ENCODE measurements at regions not wholly inside any gene's neighbourhood (a gene's known extent, or its start where the extent isn't known, plus 50 kb on each side); places are given as distances from the start of the nearest gene placed in this dataset.

- Histone ChIP-seq H3K4me1 (no peaks in the 10 kb centered on the region), H3K27ac (no peak overlapping the region), H3K27me3 (replicated peaks in 1 of 7) (no peaks in the 10 kb centered on the region), H3K4me3 (no peak overlapping the region), H3K9me3 (no peaks in the 10 kb centered on the region), H3K36me3 (no peaks in the 10 kb centered on the region)
- intact Hi-C loops (cut with DNase I; ENCODE audit: low total_unique reads), result no loop called here
- no peak for DNase-seq
- WGBS, 5 donors, result 84 to 93% (median 89%) methylated on average over 11 to 14 of the region's 14 CpGs
- TF ChIP-seq POLR2AphosphoS5 (IDR thresholded peaks at IDR 0.05) (no peak), CTCF (IDR thresholded peaks at IDR 0.05 in 8 of 11, conservative IDR thresholded peaks at IDR 0.05 in 3 of 11) (no peak), POLR2A (IDR thresholded peaks at IDR 0.05) (no peak)
Observed at GRCh38 chr5:168125445-168126199, 165.8 kb upstream of the WWC1 start.

DNA sequence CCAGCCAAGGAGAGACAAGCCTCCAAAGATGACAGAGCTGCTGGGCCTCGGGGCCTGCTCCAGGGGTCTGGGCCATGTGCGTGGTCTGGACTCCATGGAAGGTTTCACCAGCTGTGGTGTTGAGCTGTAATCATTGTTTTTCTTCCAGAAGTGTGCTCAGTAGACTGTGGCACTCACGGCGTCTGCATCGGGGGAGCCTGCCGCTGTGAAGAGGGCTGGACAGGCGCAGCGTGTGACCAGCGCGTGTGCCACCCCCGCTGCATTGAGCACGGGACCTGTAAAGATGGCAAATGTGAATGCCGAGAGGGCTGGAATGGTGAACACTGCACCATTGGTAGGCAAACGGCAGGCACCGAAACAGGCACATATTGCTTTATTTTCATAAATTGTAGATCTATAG is 164.8 kb upstream of the WWC1 start:
- WGBS, 5 donors, result 93 to 97% (median 93%) methylated on average over 15 of the region's 15 CpGs
- Histone ChIP-seq H3K4me1 (no peaks in the 10 kb centered on the region), H3K36me3 (no peaks in the 10 kb centered on the region), H3K9me3 (no peaks in the 10 kb centered on the region), H3K27me3 (replicated peaks in 1 of 7) (no peaks in the 10 kb centered on the region), H3K27ac (no peak overlapping the region), H3K4me3 (no peak overlapping the region)
- DNase-seq, result no peak
- intact Hi-C loops (cut with DNase I; ENCODE audit: low total_unique reads), result no loop called here
- TF ChIP-seq POLR2AphosphoS5 (IDR thresholded peaks at IDR 0.05) (no peak), CTCF (IDR thresholded peaks at IDR 0.05 in 8 of 11, conservative IDR thresholded peaks at IDR 0.05 in 3 of 11) (no peak), POLR2A (IDR thresholded peaks at IDR 0.05) (no peak)

DNA sequence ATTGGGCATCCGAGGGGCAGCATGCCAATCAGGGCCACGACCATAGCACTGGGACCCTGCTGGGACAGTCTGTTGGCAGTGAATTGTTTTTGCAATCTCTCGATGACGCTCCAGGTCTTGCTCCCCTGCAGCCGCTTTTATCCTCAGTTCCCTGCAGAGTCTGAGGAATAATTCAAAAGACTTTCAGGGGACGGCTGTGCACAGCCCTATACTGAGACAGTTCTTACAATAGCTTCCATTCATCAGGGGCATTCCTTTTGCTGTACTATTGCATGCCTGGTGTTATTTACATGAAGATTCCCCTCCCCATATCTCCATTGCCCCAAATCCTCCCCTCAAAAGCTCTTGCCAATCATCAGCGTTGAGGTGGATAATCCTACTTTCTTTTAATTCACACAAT is 163.3 kb upstream of the WWC1 start:
- TF ChIP-seq POLR2A (IDR thresholded peaks at IDR 0.05), result no peak
- no peak for TF ChIP-seq POLR2AphosphoS5 (IDR thresholded peaks at IDR 0.05)
- no peak for TF ChIP-seq CTCF (IDR thresholded peaks at IDR 0.05 in 8 of 11, conservative IDR thresholded peaks at IDR 0.05 in 3 of 11)
- no peaks in the 10 kb centered on the region for H3K9me3 ChIP-seq
- WGBS, 5 donors, result 68 to 78% (median 75%) methylated on average over 7 of the region's 7 CpGs

GRCh38 chr5:168128557-168128956 is 162.9 kb upstream of the WWC1 start:
- 73 to 84% (median 76%) methylated on average over 8 of the region's 8 CpGs for WGBS, 5 donors
- Histone ChIP-seq H3K27ac (no peak overlapping the region), H3K9me3 (no peaks in the 10 kb centered on the region), H3K36me3 (no peaks in the 10 kb centered on the region), H3K4me1 (no peaks in the 10 kb centered on the region), H3K4me3 (no peak overlapping the region), H3K27me3 (replicated peaks in 1 of 7) (no peaks in the 10 kb centered on the region)
- intact Hi-C loops (cut with DNase I; ENCODE audit: low total_unique reads), result no loop called here
- TF ChIP-seq POLR2AphosphoS5 (IDR thresholded peaks at IDR 0.05) (no peak), POLR2A (IDR thresholded peaks at IDR 0.05) (no peak), CTCF (IDR thresholded peaks at IDR 0.05 in 8 of 11, conservative IDR thresholded peaks at IDR 0.05 in 3 of 11) (no peak)
- no peak for DNase-seq

More for the DNA sequence above, 163.3 kb upstream of the WWC1 start:
- H3K4me1 ChIP-seq, result no peaks in the 10 kb centered on the region
- no peaks in the 10 kb centered on the region for H3K27me3 ChIP-seq (replicated peaks in 1 of 7)
- no peak overlapping the region for H3K4me3 ChIP-seq
- intact Hi-C loops (cut with DNase I; ENCODE audit: low total_unique reads), result no loop called here
- H3K36me3 ChIP-seq, result no peaks in the 10 kb centered on the region
- H3K27ac ChIP-seq, result no peak overlapping the region
- no peak for DNase-seq
